Activated T-cell treated with anti-CD3 and anti-CD28 coated beads, Interleukin-2, amount 50 U/mL, for 72 hours (primary cell): ENCODE measurements at regions not wholly inside any gene's neighbourhood (a gene's known extent, or its start where the extent isn't known, plus 50 kb on each side); places are given as distances from the start of the nearest gene placed in this dataset.

Experiments used
- ATAC-seq, 2 donors: fragments of 150-1000 bp; cut with Tn5 transposase; replicated peaks in 1 of 2; 2 replicates each; pipeline ENCODE4 v1.10.0; 2021; ENCODE audit warnings: moderate library complexity in 2 of 2, mild to moderate bottlenecking in 1 of 2
- DNase-seq, 2 donors: peaks; one replicate each; pipeline ENCODE4 v3.0.0; 2021 to 2022; ENCODE audit warnings: mixed read lengths in 1 of 2
- H3K27ac Mint-ChIP-seq: one replicate; pipeline ENCODE4 v1.8.0; 2022; ENCODE audit warnings: mild to moderate bottlenecking, moderate library complexity, mixed read lengths
- H3K27me3 Mint-ChIP-seq: one replicate; pipeline ENCODE4 v1.8.0; 2022; ENCODE audit warnings: low read depth, mixed read lengths
- H3K36me3 Mint-ChIP-seq, 2 donors: one replicate each; pipeline ENCODE4 v1.8.0; 2022; ENCODE audit warnings: mixed read lengths in 2 of 2, mild to moderate bottlenecking in 1 of 2; ENCODE audit not compliant: insufficient read depth in 2 of 2
- H3K4me1 Mint-ChIP-seq: one replicate; pipeline ENCODE4 v1.8.0; 2022; ENCODE audit warnings: low read depth, mixed read lengths
- H3K4me3 Mint-ChIP-seq, 2 donors: one replicate each; pipeline ENCODE4 v1.8.0; 2022; ENCODE audit warnings: mild to moderate bottlenecking in 2 of 2, mixed read lengths in 2 of 2, moderate library complexity in 2 of 2
- H3K9me3 Mint-ChIP-seq, 2 donors: one replicate each; pipeline ENCODE4 v1.8.0; 2022; ENCODE audit warnings: mixed read lengths in 2 of 2

DNA sequence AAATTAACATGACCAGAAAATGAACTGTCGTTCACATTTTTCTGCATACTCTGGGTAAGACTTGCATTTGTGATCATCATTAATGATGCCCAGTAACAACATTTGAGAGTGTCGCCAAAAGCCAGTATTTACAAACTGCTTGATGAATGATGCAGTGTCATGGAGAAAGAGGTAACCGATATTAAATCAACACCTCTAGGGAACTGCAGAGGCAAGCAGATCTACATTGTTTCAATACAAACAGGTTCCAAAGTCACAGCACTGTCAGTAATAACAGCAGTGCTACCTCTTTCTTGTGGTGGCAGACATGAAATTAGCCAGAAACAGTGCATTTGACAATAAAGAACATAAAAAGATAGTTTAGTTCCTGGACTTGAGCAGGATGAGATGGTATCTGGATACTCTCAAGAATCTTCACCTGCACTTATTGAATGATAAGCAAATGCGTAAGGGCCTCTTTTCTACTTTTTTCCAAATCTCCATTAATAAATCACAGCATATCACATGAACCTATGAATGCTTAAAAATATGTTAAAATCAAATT lies 456.6 kb downstream of the ARHGEF28 start:
- no peaks in the 10 kb centered on the region for H3K36me3 Mint-ChIP-seq
- H3K27ac Mint-ChIP-seq: no peak overlapping the region
- no peaks in the 10 kb centered on the region for H3K4me1 Mint-ChIP-seq
- DNase-seq (no peak), ATAC-seq (no peak)
- no peak overlapping the region for H3K4me3 Mint-ChIP-seq
- H3K27me3 Mint-ChIP-seq: peaks cover 33% of the 10 kb centered on the region
- H3K9me3 Mint-ChIP-seq: peaks cover 2% of the 10 kb centered on the region in 2 donors

DNA sequence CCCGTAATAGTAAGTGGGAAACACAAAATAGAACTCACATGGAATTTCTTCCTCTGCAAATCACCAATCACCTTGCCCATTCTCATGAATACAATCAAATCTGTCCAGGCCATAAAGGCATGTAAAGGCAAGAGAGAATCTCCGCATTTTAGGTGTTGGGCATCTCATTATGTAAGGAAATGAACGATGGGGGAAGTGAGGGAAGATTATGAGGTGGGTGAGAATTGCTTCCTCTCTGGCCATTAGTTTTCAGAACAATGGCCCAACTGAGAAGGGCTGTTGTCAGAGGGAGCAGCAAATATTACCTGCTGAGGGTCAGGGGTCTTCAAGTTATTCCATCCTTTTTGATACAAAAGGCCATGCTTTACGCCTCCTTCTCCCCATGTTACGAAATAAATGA lies 455.1 kb downstream of the ARHGEF28 start:
- Mint-ChIP-seq H3K36me3 (no peaks in the 10 kb centered on the region), H3K9me3 (peaks cover 2% of the 10 kb centered on the region in 2 donors), H3K4me1 (no peaks in the 10 kb centered on the region)

DNA sequence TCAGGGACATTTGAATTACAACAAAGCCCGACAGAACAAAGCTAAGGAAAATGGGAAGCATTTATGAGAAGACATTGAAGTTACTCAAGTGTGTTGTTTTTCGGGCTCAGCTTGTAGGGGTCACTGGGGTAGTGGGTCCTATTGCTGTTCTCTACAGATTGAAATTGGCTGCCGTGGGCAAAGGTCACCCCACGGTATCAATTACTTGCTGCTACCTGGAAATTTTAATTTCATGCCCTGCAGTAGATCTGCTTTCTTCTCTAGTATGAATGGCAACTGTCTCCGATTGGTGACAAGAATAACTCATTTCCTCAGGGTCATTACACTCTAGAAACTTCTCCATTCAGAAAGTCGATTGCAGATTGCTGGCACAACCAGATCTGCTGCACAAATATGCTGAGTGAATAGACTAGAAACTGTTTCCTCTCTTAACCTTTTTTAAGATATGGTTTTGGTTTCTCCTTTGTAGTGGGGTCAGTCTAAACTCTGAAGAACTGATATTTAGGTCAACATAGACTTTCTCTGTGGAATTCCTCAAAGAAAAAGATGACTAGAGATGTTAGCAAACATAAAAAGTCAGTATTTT lies 454.1 kb downstream of the ARHGEF28 start:
- Mint-ChIP-seq H3K27me3 (peaks cover 24% of the 10 kb centered on the region), H3K4me3 (no peak overlapping the region), H3K27ac (no peak overlapping the region), H3K4me1 (no peaks in the 10 kb centered on the region), H3K9me3 (peaks cover 2% of the 10 kb centered on the region in 2 donors), H3K36me3 (no peaks in the 10 kb centered on the region)
- DNase-seq (no peak), ATAC-seq (no peak)

More for the DNA sequence above, 455.1 kb downstream of the ARHGEF28 start:
- Mint-ChIP-seq H3K4me3 (no peak overlapping the region), H3K27me3 (peaks cover 28% of the 10 kb centered on the region), H3K27ac (no peak overlapping the region)
- ATAC-seq (no peak), DNase-seq (no peak)

DNA sequence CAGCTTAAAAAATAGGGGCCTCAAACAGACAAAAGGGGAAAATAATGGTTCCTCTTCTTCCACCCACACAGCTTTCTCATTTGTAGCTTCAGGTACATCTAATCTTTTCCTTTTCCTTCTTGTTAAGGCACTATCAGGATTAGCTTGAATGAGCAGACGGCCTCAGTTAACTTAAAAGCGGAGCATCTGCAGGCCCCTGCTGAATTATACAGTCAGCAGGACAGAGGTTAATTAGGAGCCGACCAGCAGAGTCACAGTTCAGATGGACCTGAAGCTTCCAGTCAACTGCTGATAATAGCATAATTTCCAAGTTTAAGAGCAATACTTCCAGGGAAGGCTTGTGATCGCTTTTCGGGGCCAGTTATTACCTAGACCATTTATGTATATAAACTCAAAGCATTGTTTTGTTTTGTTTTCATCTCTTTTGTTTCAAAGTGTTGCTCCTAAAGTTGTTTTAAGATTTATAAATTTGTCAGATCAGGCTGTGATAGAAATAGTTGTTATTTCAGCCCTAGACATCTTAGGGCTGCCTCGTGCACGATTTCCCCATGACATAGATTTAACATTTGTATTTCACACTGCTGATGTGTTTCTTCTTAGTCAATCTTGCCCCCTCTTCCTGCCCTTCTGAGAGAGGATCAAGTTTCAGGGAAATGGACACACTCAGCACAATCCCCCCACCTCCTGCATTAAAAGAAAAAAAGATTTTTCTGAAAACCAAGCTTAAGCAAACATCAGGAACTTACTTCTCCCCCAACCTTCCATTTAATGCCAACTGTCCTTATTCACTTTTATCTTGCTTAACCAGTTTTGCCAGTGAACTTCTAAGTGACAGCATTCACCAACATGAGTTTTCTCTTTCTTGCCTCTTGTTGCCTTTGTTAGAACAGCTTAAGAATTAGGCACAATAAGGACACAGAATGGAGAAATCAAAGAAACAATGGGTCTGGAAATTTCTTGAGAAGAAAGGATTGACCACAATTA lies 449.8 kb downstream of the ARHGEF28 start:
- Mint-ChIP-seq H3K4me3 (no peak overlapping the region), H3K27ac (no peak overlapping the region), H3K27me3 (peaks cover 12% of the 10 kb centered on the region), H3K4me1 (no peaks in the 10 kb centered on the region), H3K36me3 (no peaks in the 10 kb centered on the region), H3K9me3 (peaks cover 2% of the 10 kb centered on the region in 2 donors)
- no peak for ATAC-seq
- no peak for DNase-seq

DNA sequence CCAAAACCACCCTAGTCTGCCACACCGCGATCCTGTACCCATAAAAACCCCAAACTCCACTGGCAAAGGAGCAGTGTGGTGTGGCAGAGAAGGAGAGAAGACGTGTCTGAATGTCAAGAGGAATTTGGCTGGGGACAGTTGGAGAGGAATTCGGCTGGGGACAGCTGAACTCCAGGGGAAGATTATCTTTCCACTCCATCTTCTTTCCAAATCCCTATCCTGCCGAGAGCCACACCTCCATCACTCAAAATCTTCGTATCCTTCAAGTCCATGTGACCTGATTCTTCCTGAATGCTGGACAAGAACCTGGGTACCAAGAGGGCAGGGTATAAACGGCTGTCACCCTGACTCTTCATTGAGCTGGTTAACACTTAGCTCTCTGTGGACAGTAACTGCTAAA lies 448.1 kb downstream of the ARHGEF28 start:
- H3K27ac Mint-ChIP-seq: no peak overlapping the region
- H3K9me3 Mint-ChIP-seq: peaks cover 2% of the 10 kb centered on the region in 2 donors
- H3K36me3 Mint-ChIP-seq: no peaks in the 10 kb centered on the region
- H3K4me1 Mint-ChIP-seq: no peaks in the 10 kb centered on the region
- DNase-seq (no peak), ATAC-seq (no peak)
- no peak overlapping the region for H3K4me3 Mint-ChIP-seq
- peaks cover 12% of the 10 kb centered on the region for H3K27me3 Mint-ChIP-seq

DNA sequence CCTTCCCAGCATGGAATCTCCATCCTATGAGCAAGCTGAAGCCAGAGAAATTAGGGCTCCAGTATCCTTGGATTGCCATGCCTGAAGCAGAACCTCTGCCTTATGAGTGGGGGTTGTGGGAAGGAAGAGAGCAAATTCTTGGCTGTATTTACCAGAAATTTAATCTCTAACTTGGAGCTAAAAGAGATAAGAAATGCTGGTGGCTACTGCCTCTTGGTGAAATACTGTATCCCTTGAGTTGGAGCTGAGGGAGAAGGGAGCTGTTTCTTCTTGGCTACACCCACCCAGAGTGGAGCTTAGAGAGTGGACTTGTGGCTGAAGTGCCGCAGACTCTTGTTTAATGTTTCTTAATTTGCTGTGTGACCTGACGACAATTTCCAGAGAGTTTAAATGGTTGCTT lies 447.3 kb downstream of the ARHGEF28 start:
- Mint-ChIP-seq H3K9me3 (peaks cover 2% of the 10 kb centered on the region in 2 donors), H3K36me3 (no peaks in the 10 kb centered on the region), H3K4me3 (no peak overlapping the region), H3K27ac (no peak overlapping the region), H3K4me1 (no peaks in the 10 kb centered on the region), H3K27me3 (peaks cover 7% of the 10 kb centered on the region)
- ATAC-seq (no peak), DNase-seq (no peak)

DNA sequence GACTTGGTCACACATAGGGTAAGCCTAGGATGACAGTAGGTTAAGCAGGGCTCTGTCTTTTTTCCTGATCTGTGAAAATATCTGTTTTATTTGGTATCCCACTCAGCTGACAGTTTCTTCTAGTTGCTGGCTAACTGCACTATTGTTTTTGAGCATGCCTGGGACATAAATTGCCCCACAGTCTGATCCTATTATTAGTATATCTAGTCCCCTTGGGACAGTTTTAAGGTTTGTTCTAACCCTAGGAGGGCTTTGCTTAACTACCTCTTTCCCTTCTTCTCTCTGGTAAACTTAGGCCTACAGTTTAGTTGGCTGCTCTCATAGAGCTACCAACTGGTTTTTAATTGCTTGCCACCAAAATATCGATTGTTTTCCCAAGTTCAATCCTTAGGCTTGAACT lies 446.6 kb downstream of the ARHGEF28 start:
- Mint-ChIP-seq H3K36me3 (no peaks in the 10 kb centered on the region), H3K4me1 (no peaks in the 10 kb centered on the region), H3K4me3 (no peak overlapping the region), H3K9me3 (no peaks in the 10 kb centered on the region), H3K27ac (no peak overlapping the region), H3K27me3 (peaks cover under 1% of the 10 kb centered on the region)
- DNase-seq (no peak), ATAC-seq (no peak)

DNA sequence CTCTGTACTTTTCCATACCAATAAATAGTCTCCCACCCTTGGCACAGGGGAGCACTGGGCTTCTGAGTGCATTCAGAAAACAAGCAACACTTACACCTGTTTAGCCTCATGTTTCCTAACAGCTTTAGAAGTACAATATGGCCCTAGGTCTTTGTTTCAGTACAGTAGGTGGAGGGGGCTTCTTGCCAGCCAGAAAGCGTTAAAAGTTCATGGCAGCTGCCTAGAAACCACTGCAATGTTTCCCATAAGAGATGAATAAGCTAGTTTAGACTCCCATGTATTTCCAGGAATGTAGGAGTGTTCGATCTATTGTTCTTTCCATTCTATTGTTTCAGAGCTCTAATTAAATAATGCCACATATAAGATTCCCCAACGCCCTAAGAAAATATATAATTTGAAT lies 444.8 kb downstream of the ARHGEF28 start:
- Mint-ChIP-seq H3K4me1 (no peaks in the 10 kb centered on the region), H3K4me3 (no peak overlapping the region), H3K36me3 (no peaks in the 10 kb centered on the region), H3K27me3 (no peaks in the 10 kb centered on the region), H3K27ac (no peak overlapping the region), H3K9me3 (no peaks in the 10 kb centered on the region)
- DNase-seq: no peak
- no peak for ATAC-seq

DNA sequence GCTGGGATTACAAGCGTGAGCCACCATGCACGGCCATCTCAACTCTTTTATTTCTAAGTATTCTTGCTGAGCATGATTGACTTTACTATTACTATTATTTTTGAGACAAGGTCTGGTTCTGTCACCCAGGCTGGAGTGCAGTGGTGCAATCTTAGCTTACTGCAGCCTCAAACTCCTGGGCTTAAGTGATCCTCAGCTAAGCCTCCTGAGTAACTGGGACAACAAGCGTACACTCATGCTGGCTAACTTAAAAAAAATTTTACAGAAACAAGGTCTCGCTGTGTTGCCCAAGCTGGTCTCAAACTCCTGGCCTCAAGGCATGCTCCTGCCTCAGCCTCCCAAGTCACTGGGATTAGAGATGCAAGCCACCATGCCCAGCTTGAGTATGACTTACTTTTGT lies 443.7 kb downstream of the ARHGEF28 start:
- ATAC-seq (no peak), DNase-seq (no peak)
- Mint-ChIP-seq H3K27ac (no peak overlapping the region), H3K4me1 (no peaks in the 10 kb centered on the region), H3K36me3 (no peaks in the 10 kb centered on the region), H3K9me3 (no peaks in the 10 kb centered on the region), H3K27me3 (no peaks in the 10 kb centered on the region), H3K4me3 (no peak overlapping the region)

DNA sequence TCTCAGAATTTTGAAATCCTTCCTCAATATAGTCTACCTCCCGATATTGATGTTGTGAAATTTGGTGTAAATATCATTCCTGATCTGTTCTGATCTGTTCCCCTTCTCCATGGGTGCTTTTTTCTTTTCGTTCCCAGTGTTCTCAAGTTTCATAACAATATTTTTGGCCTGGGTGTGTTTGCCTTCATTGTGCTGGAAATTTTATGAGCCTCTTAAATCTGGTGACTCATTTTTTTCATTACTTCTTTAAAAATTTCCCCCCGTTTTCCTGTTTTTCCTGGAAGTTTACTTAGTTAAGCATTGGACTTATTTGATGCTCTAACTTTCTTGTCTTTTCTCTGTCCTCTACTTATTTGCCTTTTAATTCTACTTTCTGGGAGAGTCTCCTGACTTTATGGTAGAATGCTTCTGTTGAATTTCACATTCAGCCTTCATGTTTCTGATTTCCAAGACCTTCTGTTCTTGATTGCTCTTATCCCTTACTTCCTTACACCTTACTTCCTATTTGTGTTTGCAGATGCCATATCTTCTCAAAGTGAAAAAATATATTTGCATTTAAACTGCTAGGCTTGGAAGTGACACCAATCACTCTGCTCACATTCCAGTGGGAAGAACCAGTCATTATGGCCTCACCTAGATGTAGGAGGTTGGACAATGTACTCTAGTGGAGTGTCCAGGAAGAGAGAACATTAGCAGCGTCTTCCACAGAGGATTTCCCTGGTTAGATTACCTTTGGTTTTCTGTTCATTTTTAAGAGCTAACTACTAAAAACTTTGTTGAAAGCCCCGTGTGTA lies 441.9 kb downstream of the ARHGEF28 start:
- Mint-ChIP-seq H3K4me3 (no peak overlapping the region), H3K9me3 (no peaks in the 10 kb centered on the region), H3K36me3 (no peaks in the 10 kb centered on the region), H3K4me1 (no peaks in the 10 kb centered on the region), H3K27me3 (no peaks in the 10 kb centered on the region), H3K27ac (no peak overlapping the region)
- DNase-seq: no peak
- no peak for ATAC-seq

DNA sequence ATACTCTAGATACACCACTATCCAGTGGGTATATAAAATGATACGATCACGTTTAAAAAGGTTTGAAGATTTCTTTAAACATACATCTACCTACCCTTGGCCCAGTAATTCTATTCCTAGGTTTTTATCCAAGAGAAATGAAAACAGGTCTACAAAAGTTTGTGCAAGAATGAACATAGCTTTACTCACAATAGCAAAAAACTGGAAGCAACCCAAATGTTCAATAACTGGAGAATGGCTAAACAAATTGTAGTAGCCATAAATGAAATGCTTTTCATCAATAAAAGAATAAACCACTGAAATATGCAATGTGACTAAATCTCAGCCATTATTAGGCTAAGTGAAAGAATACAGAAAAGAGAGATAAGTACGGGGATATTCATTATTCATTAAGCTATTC lies 438.9 kb downstream of the ARHGEF28 start:
- no peaks in the 10 kb centered on the region for H3K4me1 Mint-ChIP-seq
- no peak overlapping the region for H3K4me3 Mint-ChIP-seq
- no peak for ATAC-seq
- H3K9me3 Mint-ChIP-seq: no peaks in the 10 kb centered on the region
- no peaks in the 10 kb centered on the region for H3K27me3 Mint-ChIP-seq
- H3K36me3 Mint-ChIP-seq: no peaks in the 10 kb centered on the region
- DNase-seq: no peak
- no peak overlapping the region for H3K27ac Mint-ChIP-seq

DNA sequence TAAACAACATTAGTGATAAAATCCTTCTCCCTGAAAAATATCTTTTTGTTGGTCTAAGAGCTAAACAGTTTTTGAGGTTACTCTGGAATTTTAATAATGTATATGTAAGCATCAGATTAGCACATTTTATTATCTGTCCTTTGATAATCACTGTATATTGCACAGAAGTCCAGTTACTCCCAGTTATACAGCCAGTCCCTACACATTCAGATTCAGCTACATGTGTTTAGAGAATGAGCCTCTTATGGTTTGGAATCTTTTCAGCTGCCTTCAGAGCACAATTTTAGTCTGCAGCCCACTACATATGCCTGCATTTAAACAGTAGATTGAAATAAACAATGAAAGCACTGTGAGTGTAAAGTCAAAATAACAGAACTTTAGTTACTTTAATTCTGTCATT lies 438.2 kb downstream of the ARHGEF28 start:
- no peaks in the 10 kb centered on the region for H3K4me1 Mint-ChIP-seq
- no peaks in the 10 kb centered on the region for H3K36me3 Mint-ChIP-seq
- no peak overlapping the region for H3K4me3 Mint-ChIP-seq
- no peak overlapping the region for H3K27ac Mint-ChIP-seq
- ATAC-seq: no peak
- no peaks in the 10 kb centered on the region for H3K9me3 Mint-ChIP-seq
- H3K27me3 Mint-ChIP-seq: peaks cover 5% of the 10 kb centered on the region
- no peak for DNase-seq

DNA sequence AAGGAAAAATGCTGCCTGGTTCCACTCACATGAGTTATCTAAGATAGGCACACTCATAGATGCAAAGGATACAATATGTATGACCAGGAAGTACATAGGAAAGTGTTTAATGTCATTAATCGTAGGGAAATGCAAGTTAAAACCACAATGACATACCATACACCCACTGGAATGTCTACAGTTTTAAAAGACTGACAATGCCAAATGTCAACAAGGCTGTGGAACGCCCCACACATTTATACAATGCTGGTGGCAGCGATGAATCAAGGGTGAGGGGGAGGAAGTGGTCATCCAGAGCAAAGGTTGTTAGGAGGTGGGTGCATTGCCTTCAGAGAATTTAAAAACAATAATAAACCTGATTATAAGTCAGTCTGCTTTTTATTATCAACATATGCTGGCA lies 437.8 kb downstream of the ARHGEF28 start:
- no peaks in the 10 kb centered on the region for H3K4me1 Mint-ChIP-seq
- DNase-seq (no peak), ATAC-seq (no peak)
- no peaks in the 10 kb centered on the region for H3K36me3 Mint-ChIP-seq
- H3K27ac Mint-ChIP-seq: no peak overlapping the region
- no peaks in the 10 kb centered on the region for H3K9me3 Mint-ChIP-seq
- H3K27me3 Mint-ChIP-seq: peaks cover 5% of the 10 kb centered on the region
- no peak overlapping the region for H3K4me3 Mint-ChIP-seq
